HG02973 (cell line): ENCODE measurements at regions not wholly inside any gene's neighbourhood (a gene's known extent, or its start where the extent isn't known, plus 50 kb on each side); places are given as distances from the start of the nearest gene placed in this dataset.
A peak's percentile ranks its signal among the peaks of the same experiment; 100 is the strongest.

Experiments used
- ATAC-seq: cut with Tn5 transposase; IDR thresholded peaks from one replicate; pipeline ENCODE4 v1.9.1; 2021; ENCODE audit warnings: moderate library complexity; ENCODE audit not compliant: unreplicated experiment

- no peak for ATAC-seq
These were observed 55.7 kb downstream of the CXCR4 start for GRCh38 chr2:136062066-136062837.

- ATAC-seq = no peak
These were observed 57.5 kb downstream of the CXCR4 start for GRCh38 chr2:136060416-136060815.

GRCh38 chr2:136059036-136059472, 58.9 kb downstream of the CXCR4 start:
- peak; percentile 59 for ATAC-seq

- ATAC-seq = no peak
These were observed 59.7 kb downstream of the CXCR4 start for GRCh38 chr2:136058262-136058661.

GRCh38 chr2:136057802-136058140, 60.2 kb downstream of the CXCR4 start:
- ATAC-seq = no peak

- peak; percentile 31 for ATAC-seq
These were observed 60.7 kb downstream of the CXCR4 start for GRCh38 chr2:136057023-136057801.

- ATAC-seq = no peak
These were observed 61.8 kb downstream of the CXCR4 start for GRCh38 chr2:136055929-136056688.

GRCh38 chr2:136054856-136055255, 63.1 kb downstream of the CXCR4 start:
- no peak for ATAC-seq

GRCh38 chr2:136052369-136053362, 65.3 kb downstream of the CXCR4 start:
- ATAC-seq = peak; percentile 41

- no peak for ATAC-seq
These were observed 66.3 kb upstream of the DARS1 start for GRCh38 chr2:136051725-136052048.

GRCh38 chr2:136051001-136051724, 65.7 kb upstream of the DARS1 start:
- peak; percentile 52 for ATAC-seq

GRCh38 chr2:136049991-136050920, 64.8 kb upstream of the DARS1 start:
- no peak for ATAC-seq

GRCh38 chr2:136049011-136049742, 63.8 kb upstream of the DARS1 start:
- no peak for ATAC-seq

- no peak for ATAC-seq
These were observed 60.6 kb upstream of the DARS1 start for GRCh38 chr2:136045835-136046570.

GRCh38 chr2:136045344-136045743, 59.9 kb upstream of the DARS1 start:
- no peak for ATAC-seq
